GM19452 (cell line): ENCODE measurements at regions not wholly inside any gene's neighbourhood (a gene's known extent, or its start where the extent isn't known, plus 50 kb on each side); places are given as distances from the start of the nearest gene placed in this dataset.
"Not testable (repeated sequence)": the region's sequence is repeated elsewhere in the genome, so short reads cannot be mapped to it uniquely, and the experiment has no call there.

ENCODE experiments used
- ATAC-seq: cut with Tn5 transposase; IDR thresholded peaks from one replicate; pipeline ENCODE4 v1.9.1; 2021; ENCODE audit not compliant: unreplicated experiment

DNA sequence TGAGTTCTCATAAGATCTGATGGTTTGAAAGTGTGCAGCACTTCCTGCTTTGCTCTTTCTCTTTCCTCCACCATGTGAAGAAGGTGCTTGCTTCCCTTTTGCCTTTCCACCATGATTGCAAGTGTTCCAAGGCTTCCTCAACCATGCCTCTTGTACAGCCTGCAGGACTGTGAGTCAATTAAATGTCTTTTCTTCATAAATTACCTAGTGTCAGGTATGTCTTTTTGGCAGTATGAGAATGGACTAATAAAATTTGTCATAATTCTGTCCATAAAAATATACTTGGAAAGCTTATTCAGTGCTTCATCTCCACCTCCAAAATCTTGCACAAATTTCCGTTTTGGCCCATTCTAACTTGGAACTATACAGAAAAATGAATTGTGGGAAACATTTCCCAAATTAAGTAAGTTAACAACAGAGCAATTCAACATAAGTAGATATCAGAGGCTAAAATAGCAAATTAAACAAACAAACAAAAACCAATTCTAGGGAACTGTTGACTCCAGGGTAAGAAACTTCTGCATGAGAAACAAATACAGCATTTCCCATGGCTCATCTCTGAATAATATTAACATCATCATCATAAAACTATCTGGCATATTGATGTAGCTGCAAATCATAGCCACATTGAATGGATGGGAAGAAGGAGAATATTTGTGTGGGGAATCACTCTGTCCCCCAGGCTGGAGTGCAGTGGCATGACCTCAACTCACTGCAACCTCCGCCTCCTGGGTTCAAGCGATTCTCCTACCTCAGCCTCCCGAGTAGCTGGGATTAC is 459.5 kb upstream of the FAR2 start:
- ATAC-seq: no peak

DNA sequence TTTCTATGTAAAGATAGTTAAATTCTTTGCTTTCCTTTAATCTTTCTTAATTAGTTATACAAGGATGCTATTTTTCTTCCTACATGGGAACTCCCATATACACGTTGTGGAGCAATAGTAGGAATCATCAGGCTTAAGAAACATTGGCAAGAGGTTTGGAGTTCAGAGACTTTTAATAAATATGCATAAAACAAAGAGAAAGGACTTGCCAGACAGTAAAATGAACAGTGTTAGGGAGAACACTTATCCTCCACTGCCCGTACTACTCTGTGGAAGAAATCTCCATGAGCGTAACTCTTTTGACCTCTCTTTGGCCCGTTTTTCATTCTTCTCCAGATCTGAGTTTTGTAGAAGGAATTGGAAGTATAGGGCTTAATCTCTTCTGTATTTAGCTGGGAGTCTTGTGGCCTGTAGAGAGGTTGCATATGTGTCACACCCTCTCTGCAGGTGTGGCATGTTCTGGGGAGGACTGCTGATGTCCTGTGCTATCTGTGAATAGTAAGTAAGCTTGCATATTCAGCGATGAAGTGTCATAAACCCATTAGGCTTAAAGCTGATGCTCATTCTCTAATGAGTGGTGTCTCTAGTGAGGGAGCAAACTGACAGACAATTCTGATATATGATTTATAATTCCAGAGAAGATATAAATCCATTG is 455.4 kb upstream of the FAR2 start:
- no peak for ATAC-seq

DNA sequence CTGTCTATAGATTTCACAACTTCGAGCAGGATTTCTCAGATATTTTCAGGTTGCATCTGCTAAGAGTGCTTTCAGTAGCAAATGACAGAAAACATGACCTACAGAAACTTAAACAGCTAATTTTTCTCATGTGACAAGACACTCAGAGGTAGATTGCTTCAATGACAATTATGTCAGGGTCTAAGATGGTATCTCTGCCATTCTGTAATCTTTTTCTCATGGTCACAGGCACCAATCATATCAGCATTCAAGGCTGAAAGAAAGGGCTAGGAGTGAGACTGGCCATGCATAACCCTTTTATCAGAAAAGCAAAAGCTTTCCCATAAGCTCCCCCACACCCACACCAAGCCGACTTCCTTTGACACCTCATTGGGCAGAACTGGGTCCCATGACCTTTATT is 450.5 kb upstream of the FAR2 start:
- ATAC-seq: no peak

DNA sequence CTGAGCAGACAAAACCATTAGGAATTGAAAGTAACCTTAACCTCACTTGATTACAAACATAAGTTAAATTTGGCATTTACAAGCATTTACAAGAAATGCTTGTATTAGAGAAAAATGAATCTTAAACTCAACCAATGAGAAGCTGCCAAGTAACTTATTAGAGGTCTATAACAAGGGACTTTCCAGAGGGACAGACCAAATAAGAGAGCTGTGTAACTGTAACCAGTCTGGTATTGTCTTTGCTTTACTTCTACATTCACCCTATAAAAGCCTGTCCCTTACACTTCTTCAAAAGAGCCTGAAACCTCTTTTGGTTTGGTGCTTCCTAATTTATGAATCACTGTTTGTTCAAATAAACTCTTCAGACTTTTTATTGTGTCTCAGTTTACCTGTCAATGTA is 450.0 kb upstream of the FAR2 start:
- no peak for ATAC-seq

DNA sequence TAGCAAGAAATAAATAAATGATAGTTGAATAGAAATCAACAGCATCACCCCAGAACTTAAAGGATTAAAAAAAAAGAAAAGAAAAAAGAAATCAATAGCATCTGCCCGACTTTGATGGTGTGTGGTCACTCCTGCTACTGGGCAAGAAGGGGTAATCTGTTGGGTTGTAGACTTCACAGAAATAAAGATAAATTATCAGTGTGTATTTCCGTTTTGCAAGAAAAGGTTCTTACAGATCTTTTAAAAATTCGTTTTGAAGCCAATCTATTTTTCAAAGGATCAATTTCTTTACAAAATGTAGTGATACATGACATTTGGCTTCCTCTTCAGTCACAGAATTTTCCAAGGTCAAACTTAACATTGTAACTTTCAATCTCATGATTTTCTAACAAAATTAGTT is 448.9 kb upstream of the FAR2 start:
- ATAC-seq: no peak

DNA sequence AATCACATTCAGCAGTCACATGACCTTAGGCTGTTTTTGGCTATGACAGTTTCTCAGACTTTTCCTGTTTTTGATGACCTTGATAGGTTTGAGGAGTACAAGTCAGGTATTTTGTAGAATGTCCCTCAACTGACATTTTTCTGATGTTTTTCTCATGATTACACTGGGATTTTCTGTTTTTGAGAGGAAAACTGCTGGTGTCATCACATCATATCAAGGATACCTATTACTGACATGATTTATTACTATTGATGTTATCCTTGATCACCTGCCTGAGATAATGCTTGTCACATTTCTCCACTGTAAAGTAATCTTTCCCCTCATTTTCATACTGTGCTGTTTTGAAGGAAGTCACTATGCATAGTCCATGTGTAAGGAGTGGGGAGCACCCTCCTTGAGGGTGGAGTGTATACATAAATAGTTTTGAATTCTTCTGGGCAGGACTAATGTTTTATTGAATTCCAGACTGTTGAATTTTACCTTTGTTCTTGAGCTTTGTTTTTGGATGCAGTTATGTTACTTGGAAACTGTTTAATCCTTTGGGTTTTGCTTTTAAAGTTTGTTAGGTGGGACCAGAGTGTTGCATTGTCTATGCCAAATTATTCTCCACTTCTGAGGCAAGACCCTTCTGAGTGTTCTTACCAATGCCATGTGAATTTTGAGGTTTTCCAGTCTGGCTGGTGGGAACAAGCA is 444.5 kb upstream of the FAR2 start:
- ATAC-seq: no peak

DNA sequence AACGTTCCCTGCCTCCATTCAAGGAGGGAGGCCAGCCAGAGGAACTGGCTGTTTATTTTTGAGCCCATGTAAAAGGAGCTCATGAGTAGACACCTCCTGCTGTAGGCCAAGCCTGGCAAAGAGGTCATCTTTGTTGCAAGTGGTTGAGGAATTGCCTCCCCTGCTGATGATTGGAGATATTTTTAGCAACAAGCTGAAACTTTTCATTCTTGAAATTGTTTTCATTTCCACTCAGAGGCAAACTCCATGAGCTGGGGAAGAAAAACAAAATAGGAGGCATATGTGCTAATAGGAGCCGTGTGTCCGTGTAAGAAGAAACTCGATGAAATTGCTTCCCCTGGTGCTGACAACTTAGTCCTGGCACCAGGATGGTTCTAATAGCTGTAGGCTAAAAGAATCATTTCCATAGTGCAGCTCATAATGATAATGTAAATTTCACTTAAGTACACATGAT is 440.1 kb upstream of the FAR2 start:
- ATAC-seq: no peak

DNA sequence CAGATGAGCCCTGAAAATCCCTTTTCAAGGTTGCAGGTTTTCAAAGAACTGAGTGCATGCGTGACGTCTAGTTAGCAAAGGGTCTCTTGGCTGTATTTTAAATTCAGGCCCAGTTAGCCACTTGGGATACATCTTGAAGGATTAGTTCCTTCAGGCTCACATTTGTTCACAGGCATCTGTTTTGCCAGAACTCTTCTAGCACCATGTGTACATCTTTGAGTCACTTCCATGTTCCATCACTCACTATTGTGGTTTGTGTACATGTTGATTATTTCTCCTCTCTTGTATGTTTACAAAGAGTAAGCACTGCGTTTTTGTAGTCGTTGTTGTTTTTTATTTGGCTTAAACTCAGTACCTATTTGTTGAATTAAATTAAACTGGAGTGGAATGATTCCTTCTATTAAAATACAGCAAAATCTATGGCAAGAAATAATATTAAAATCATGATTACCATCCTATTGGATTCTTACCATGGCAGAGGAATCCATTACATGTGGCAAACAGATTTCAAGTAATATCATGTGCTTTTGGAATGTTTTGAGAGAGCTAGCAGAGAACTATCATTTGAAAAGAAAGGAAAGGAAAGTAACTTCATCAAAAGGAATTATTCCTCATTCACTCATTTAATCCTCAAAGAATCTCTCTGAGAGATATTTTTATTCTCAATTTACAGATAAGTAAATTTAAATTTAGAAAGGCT is 438.9 kb upstream of the FAR2 start:
- ATAC-seq: no peak

DNA sequence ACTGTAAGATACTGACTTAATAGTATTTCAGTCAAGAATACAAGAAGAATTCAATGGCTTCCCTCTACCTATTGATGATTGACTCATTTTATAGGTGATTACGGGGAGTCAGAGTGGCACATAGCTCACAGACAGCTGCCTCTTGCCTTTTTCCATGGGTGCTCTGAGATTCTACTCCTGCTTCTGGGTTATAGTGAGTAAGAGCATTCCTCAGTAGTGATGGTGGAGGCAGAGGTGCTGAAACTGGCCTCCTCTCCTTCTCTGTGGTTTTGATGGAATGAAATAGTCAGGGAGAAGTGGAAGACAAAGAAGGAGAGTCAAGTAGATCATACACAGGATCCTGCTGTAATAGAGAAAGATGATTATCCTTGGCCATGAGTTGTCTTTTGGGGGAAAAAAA is 438.2 kb upstream of the FAR2 start:
- no peak for ATAC-seq

DNA sequence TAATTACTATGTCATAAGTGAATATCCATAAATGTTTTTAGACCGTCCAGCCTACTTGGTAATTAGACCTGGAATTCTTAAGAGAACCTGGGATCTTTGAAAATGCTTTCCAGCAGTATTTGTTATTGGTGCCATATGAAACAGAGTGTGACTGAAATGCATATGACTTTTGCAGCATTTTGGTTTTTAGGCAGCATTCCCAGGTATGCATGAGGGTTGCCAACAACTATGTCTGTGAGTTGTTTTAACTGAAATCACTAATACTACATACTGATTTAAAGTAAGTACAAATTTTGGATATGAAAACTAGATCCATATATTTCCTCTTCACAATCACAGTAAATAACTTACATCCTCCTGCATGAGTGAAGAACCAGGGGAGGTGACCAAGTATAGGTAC is 437.7 kb upstream of the FAR2 start:
- ATAC-seq: no peak

DNA sequence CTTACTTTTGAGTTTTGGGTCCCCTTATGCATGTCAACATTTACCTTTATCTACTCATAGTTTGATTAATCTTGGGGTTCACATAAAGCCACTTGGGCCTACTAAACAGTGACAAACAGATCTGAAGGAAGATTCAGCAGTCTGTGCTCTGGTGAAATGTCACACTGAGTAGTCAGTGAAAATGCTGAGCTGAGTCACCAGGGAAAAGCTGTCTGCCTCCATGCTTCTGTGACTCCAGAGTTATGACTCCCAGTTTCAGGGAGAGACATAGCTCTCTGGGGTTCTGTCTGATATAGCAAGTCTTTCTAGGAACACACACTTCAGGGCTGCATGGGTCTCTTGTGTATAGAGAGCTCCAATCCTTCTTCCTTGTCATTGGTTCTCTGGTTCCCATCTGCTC is 406.3 kb upstream of the FAR2 start:
- ATAC-seq: no peak

DNA sequence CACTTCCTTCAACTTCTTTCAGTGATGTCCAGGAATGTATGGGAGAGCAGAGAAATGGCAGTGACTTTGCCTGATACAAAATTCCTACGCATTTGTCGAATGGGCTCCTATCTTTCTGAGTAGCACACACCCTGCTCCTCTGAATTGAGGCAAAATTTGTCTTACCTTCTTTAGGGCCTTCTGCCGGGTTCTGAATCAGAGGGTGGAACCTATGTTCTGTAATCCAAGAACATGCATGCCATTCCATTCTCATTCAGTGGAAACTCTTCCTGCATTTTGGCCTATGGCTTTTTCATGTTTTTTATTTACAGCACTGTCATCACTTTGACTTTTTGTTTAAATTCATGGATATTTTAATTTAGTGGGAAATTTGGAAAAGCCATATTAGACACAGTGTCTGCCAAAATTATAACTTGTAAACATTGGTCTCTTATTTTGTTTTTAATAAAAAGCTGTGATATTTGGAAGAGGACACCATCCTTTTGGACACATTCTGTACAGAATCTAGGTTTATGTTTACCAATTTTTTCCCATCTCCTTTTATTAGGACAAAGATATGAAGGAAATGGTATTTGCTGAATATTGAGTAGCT is 402.2 kb upstream of the FAR2 start:
- no peak for ATAC-seq

DNA sequence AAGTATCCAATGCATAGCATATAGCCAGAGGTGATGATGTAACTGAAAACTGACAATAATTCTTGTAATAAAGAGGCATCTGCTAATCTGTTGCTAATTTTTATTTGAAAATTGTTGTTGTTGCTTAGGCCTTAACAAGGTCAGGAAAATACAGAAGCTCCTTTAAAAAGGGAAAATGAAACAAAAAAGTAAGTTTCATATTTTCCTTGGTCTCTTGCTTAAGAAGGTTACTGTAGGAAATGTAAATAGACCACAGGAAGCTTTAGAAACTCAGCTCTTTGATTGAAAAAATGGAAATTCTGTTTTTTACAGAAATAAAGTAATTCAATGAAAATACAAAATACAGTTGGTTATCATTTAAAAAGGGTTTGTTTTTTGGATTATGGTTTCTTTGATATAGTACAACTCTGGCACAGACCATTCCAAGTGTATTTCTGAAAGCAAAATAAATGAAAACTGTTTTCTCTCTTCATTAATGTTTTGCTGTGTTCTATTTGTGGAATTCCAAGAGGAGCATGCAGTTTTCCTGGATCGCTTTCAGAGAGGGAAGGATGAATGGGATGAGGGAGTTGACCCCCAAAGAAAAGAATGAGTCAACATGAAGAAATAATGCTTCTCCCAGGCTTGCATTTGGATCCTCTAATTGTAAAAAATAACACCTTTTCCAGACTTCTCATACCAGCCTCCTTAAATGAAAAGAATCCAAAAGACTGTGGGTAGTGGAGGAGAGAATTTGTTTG is 398.0 kb upstream of the FAR2 start:
- no peak for ATAC-seq

DNA sequence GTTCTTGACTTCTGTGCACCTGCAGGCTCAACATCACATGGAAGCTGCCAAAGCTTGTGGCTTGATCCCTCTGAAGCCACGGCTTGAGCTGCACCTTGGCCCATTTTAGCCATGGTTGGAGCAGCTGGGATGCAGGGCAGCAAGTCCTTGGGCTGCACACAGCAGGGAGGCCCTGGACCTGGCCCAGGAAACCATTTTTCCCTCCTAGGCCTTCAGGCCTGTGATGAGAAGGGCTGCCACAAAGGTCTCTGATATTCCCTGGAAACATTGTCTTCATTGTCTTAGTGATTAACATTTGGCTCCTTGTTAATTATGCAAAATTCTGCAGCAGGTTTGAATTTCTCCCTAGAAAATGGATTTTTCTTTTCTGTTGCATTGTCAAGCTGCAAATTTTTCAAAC is 394.1 kb upstream of the FAR2 start:
- ATAC-seq: no peak

DNA sequence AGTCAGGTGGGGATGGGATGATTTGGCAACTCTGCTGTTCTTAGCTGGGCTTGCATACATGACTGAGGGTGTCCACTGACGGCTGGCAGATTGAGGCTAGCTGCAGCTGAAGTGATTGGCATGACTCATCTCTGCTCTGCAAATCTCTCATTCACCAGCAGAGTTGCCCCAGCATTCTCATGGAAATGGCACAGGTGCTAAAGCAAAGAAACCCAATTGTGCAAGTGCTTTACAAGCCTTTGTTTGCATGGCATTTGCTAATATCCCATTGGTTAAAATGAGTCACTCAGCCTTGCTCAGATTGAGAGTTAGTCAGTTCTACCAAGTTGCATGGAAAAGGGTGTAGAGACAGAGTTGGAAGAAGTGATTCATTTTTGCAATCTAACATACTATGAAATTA is 389.7 kb upstream of the FAR2 start:
- ATAC-seq: no peak

DNA sequence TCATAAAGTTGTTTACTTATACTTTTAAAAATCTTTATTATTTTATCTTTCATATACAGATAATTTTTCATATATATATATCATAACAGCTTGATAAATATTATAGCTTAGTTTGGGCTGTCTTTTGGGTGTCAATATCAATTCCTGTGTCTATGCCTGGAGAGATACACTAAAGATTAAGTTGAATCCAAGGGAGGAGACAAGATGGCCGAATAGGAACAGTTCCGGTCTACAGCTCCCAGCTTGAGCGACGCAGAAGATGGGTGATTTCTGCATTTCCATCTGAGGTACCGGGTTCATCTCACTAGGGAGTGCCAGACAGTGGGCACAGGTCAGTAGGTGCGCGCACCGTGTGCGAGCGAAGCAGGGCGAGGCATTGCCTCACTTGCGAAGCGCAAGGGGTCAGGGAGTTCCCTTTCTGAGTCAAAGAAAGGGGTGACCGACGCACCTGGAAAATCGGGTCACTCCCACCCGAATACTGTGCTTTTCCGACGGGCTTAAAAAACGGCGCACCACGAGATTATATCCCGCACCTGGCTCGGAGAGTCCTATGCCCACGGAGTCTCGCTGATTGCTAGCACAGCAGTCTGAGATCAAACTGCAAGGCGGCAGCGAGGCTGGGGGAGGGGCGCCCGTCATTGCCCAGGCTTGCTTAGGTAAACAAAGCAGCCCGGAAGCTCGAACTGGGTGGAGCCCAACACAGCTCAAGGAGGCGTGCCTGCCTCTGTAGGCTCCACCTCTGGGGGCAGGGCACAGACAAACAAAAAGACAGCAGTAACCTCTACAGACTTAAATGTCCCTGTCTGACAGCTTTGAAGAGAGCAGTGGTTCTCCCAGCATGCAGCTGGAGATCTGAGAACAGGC is 388.8 kb upstream of the FAR2 start:
- ATAC-seq: not testable (repeated sequence)

DNA sequence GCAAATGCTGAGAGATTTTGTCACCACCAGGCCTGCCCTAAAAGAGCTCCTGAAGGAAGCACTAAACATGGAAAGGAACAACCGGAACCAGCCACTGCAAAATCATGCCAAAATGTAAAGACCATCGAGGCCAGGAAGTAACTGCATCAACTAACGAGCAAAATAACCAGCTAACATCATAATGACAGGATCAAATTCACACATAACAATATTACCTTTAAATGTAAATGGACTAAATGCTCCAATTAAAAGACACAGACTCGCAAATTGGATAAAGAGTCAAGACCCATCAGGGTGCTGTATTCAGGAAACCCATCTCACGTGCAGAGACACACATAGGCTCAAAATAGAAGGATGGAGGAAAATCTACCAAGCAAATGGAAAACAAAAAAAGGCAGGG is 387.2 kb upstream of the FAR2 start:
- not testable (repeated sequence) for ATAC-seq

DNA sequence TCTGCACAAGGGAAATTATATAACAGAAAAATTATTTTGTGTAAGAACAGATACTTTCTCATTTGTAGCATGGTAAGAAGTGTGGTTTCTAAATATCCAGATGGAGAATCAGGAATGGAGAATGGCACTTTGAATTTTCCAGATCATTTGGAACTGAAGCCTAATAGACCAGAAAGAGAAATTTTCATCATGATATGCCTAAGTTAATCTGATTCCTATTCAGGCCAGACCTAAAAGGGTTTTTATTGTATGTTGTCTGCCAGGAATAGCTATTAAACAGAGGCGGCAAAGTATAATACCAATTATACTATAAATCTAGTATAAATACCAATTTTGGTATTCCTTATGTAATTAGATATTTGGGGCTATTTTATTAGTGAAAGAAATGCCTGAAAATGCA is 382.7 kb upstream of the FAR2 start:
- ATAC-seq: no peak

DNA sequence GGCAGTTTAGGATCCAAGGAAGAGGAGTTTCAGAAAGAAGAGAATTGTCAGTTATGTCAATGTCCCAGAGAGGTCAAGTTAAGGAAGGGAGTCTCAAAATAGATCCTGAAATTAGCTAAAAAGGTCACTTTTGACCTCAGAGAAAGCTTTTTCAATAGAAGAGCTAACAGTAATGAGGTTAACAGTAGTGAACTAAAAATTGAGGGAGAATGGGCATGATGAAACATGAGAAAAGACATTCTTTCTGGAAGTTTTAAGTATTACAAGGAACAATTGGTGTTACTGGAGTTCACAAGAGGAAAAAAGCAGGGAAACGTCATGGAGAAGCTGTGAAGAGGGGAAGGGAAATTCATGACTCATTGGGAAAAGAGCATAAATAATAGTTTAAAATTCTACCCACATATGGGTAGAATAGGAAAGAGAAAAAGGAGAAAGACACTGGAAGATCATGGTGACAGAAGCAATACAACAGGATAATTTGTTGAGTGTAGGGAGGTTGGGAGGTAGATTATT is 381.2 kb upstream of the FAR2 start:
- no peak for ATAC-seq
